HCT116 (cell line): ENCODE measurements at regions not wholly inside any gene's neighbourhood (a gene's known extent, or its start where the extent isn't known, plus 50 kb on each side); places are given as distances from the start of the nearest gene placed in this dataset.

ENCODE experiments used
- FOSL1 ChIP-seq: IDR thresholded peaks from 2 replicates; pipeline ENCODE4 v1.6.1; 2012; ENCODE audit warnings: low read depth
- POLR2AphosphoS5 ChIP-seq: IDR thresholded peaks from 2 replicates; pipeline ENCODE4 v1.6.1; 2011; ENCODE audit warnings: mild to moderate bottlenecking, low read depth, low read length, moderate library complexity
- TF ChIP-seq, protein P1 (sequence below), 3 experiments: fragments of 200-600 bp in 1 of 3; sonication (generic) in 1 of 3; IDR thresholded peaks in 2 of 3; conservative IDR thresholded peaks in 1 of 3; 2 replicates each; pipeline ENCODE4 v1.5.1; 2012 to 2017; ENCODE audit warnings: low read depth in 2 of 3, low read length in 2 of 3, antibody characterized with exemption in 1 of 3, borderline replicate concordance in 1 of 3, control low read depth in 1 of 3, mild to moderate bottlenecking in 1 of 3, mixed read lengths in 1 of 3, mixed run types in 1 of 3, moderate library complexity in 1 of 3; ENCODE audit not compliant: insufficient read depth in 1 of 3

DNA sequence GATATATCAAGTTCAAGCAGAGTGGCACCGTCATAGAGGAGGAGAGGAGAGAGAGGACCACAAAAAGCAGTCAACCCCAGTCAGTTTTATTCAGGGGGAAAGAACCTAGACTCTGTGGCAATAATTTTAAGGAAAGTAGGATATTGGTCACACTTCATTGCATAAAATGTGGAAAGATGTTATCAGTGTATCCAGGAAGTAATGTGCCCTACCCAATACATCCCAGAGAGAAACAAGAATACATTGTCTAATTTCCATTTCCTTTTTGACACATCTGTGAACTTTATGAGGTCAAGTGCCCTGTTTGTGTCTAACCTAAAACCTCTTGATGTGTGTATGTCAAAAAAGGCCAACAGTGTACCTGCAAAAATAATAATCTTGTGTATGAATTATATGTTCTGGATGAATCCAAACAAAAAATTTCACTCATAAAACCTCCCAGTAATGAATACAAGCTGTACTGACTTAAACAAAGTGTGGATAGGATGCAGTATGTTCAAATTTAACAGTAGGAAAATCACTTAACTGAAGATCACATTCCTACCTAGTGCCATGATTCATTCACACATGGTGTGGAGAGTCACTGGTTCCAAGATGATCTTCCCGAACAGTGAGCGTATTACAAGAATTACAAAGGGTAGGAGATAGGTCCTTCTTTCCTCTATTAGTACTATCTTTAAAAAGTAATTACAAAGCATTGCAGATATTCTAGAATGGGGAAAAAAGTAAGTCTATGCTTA, 712.1 kb upstream of the CXADR start:
- TF ChIP-seq POLR2AphosphoS5 (no peak), FOSL1 (no peak)
- TF ChIP-seq, protein P1, sequence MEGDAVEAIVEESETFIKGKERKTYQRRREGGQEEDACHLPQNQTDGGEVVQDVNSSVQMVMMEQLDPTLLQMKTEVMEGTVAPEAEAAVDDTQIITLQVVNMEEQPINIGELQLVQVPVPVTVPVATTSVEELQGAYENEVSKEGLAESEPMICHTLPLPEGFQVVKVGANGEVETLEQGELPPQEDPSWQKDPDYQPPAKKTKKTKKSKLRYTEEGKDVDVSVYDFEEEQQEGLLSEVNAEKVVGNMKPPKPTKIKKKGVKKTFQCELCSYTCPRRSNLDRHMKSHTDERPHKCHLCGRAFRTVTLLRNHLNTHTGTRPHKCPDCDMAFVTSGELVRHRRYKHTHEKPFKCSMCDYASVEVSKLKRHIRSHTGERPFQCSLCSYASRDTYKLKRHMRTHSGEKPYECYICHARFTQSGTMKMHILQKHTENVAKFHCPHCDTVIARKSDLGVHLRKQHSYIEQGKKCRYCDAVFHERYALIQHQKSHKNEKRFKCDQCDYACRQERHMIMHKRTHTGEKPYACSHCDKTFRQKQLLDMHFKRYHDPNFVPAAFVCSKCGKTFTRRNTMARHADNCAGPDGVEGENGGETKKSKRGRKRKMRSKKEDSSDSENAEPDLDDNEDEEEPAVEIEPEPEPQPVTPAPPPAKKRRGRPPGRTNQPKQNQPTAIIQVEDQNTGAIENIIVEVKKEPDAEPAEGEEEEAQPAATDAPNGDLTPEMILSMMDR (IDR thresholded peaks at IDR 0.05 in 2 of 3, conservative IDR thresholded peaks at IDR 0.05 in 1 of 3; ENCODE audit: borderline replicate concordance in 1 of 3, insufficient read depth in 1 of 3, low read depth in 2 of 3, low read length in 2 of 3): no peak
